Heart left ventricle (tissue), 13 donors: ENCODE measurements at regions not wholly inside any gene's neighbourhood (a gene's known extent, or its start where the extent isn't known, plus 50 kb on each side); places are given as distances from the start of the nearest gene placed in this dataset.

Experiments
- CTCF ChIP-seq, 12 donors: fragments of 200-600 bp; sonication (generic) in 4 of 12; IDR thresholded peaks; one replicate each; pipeline versions ENCODE4 v1.5.0 to v1.8.0; 2018 to 2022; ENCODE audit warnings: antibody characterized with exemption in 12 of 12, mild to moderate bottlenecking in 5 of 12
- POLR2A ChIP-seq, 2 donors: fragments of 450-650 bp; IDR thresholded peaks; one replicate each; pipeline ENCODE4 v1.6.1; 2017; ENCODE audit warnings: antibody characterized with exemption in 2 of 2, mild to moderate bottlenecking in 2 of 2, moderate library complexity in 2 of 2
- donor health status: ischemic (EF 13 %, LVEDD 7.1; RV severe dilation, severe dysfunction).
- donor health status: DM: no; HTN: yes; CAD: no.
- donor health status: DM: no; HTN: no; CAD: no.
- donor health status: ischemic (EF 25% LVEDD 6.9; RV normal size, moderate dysfunction).
- donor health status: ischemic (EF 25% LVEDD 5.7; RV mildly dilated, moderate dysfunction).
- donor health status: ischemic (EF 35%, LVEDD 5.7; RV mildly dilated, moderate dysfunction).
- donor health status: nonischemic (EF 11% LVEDD 7.7; RV severe dilation, severe dysfunction).
- donor health status: DM: yes; HTN: yes; CAD: no.
- donor health status: PGD.
- donor health status: ischemic (EF 29% LVEDD 5.4; RV normal size, mild dysfunction).
- donor health status: nonischemic (EF 23%, LVEDD 6.1; RV moderate dilation, normal function).

- TF ChIP-seq CTCF (IDR thresholded peaks at IDR 0.05) (no peak), POLR2A (IDR thresholded peaks at IDR 0.05) (no peak)
Measured at GRCh38 chr2:145494441-145494840, 974.5 kb upstream of the ZEB2 start.
